ENCODE measurements at regions not wholly inside any gene's neighbourhood (a gene's known extent, or its start where the extent isn't known, plus 50 kb on each side); places are given as distances from the start of the nearest gene placed in this dataset.

DNA sequence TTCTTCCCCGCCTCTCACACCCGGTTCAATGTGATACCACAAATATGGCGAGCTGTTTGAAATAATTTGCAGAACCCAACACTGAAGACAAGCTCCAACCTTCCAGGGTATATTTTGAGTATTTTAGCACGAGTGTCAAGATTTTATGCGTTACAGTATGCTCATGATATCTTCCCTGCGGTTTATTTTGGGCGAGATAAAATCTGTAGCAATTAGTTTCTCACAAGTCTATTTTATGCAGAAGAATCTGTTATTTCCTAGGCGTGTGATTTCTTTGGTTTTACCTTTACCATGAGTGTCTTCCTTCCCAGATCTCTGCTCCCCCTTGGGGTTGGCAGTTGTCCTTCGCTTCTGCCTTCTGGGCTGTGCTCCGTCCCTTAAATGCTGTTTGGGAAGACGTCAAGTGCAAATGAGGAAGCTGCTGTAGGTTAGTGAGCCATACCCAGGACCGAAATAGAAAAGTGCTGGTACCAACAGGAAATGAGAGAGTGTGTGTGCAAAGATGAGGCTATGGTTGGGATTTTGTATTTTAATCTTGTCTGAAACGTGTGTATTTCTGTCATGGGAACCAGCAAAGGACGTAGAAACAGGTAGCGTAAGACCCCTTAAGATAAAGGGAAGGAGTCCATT, 299.8 kb downstream of the KLF6 start:
- no peak for DNase-seq (ENCODE audit: low spot score in 2 of 2)
- no peak for ATAC-seq
- Mint-ChIP-seq H3K36me3 (peaks cover 0 to 4% of the 10 kb centered on the region in 2 donors), H3K9me3 (peaks cover 4 to 17% of the 10 kb centered on the region in 2 donors), H3K27ac (no peak overlapping the region)

- peaks cover 4 to 17% of the 10 kb centered on the region in 2 donors for H3K9me3 Mint-ChIP-seq
- peaks cover 3 to 4% of the 10 kb centered on the region in 2 donors for H3K36me3 Mint-ChIP-seq
- no peak for DNase-seq (ENCODE audit: low spot score in 2 of 2)
- ATAC-seq = no peak
- H3K27ac Mint-ChIP-seq = peak overlapping the region in 1 of 2 donors; percentile 9
Measured at GRCh38 chr10:3484306-3485056, 300.5 kb downstream of the KLF6 start.

DNA sequence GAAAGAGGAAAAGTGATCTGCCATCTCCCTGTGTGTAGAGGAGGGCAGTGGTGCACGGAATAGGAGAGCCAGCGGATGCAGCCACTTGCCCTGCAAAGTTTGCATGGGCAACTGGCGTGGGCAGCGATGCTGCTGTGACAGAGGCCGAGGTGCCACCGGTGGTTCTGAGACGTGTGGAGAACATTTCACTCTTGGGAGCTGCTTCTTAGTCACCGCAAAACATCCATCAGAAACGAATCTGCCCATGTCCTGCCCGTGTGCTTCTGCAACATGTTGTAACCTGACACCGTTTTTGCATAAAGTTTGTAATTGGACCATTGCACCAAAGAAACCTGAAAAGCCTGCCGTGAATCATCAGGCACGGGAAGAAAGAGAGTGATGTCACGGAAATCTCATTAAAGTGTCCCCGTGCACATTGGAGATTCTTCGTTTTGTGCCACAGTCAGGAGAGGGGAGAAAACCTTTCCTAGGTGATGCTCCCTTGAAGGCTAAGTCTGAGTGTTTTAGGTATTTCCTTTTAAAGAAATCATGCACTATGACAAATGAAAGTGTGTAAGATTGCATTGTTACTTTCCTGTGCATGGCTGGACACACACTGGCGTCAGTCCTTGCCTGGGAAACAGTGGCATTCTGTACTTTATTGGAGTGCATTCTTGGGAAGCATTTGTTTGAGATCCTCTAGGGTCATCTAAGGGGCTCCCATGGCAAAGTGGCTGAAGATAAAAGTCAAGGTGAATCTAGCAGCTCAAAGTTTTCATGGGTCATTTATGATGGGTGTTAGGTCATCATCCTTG, 302.6 kb downstream of the KLF6 start:
- Mint-ChIP-seq H3K36me3 (peaks cover 0 to 5% of the 10 kb centered on the region in 2 donors), H3K9me3 (peaks cover 0 to 5% of the 10 kb centered on the region in 2 donors), H3K27ac (peak overlapping the region in 1 of 2 donors; percentile 15)
- DNase-seq (ENCODE audit: low spot score in 2 of 2) = no peak
- ATAC-seq = peak; percentile 73 to 76

GRCh38 chr10:3481496-3481895, 303.5 kb downstream of the KLF6 start:
- Mint-ChIP-seq H3K9me3 (peaks cover 0 to 3% of the 10 kb centered on the region in 2 donors), H3K36me3 (peaks cover 0 to 5% of the 10 kb centered on the region in 2 donors), H3K27ac (no peak overlapping the region)
- DNase-seq (ENCODE audit: low spot score in 2 of 2) = no peak
- ATAC-seq = no peak

DNA sequence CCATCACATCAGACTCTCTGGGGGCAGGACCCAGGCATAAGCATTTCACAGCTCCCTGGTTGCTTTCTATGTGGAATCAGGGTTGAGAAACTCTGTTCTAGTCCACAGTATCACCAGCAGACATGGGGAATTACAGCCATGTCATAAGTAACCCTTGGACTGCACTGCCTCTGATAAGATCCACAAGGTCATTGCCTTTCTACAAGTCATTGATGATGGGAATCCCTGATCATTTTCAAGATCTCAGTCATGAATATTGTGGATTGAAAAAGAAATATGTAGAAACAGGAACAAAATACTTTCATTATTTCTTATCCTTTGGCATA, 304.1 kb downstream of the KLF6 start:
- H3K27ac Mint-ChIP-seq = no peak overlapping the region
- ATAC-seq = no peak

DNA sequence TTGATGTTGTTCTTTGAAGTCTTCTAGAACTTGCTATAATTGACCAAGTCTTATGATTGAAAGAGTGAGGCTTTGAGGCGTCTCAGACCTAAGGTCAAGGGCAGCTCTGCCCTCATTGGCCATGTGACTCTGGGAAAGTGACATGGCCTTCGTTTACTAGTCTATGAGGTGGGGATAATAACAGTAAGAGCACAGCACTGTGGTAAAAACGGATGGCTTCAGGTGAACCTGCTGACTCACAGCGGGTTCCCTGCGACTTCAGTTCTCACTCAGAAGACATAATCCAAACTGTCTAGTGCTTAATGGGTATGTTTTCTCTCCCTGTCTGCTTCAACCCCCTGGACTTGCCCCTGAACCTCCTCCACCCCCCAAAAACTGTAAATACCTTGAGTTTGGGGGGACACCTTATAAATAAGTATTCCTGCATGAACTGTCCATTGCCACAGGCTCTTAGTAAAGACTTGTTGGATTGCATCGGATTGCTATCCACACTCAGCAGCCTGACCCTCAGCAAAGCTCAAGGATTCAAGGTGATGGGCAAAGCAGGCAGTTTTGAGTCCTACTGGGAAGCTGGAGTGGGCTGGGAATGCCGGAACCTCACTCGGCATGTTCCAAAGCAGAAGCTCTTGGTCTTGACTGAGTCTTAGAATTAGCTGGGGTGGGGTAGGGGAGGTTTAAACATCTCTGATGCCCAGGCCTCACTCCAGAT, 304.6 kb downstream of the KLF6 start:
- H3K36me3 Mint-ChIP-seq = peaks cover 0 to 5% of the 10 kb centered on the region in 2 donors
- ATAC-seq (peak; percentile 28 to 51), DNase-seq (ENCODE audit: low spot score in 2 of 2) (no peak)
- H3K9me3 Mint-ChIP-seq = peaks cover 0 to 3% of the 10 kb centered on the region in 2 donors
- H3K27ac Mint-ChIP-seq = no peak overlapping the region

More for the DNA sequence above, 304.1 kb downstream of the KLF6 start:
- Mint-ChIP-seq H3K36me3 (peaks cover 0 to 5% of the 10 kb centered on the region in 2 donors), H3K9me3 (peaks cover 0 to 3% of the 10 kb centered on the region in 2 donors)
- DNase-seq (ENCODE audit: low spot score in 2 of 2) = no peak

DNA sequence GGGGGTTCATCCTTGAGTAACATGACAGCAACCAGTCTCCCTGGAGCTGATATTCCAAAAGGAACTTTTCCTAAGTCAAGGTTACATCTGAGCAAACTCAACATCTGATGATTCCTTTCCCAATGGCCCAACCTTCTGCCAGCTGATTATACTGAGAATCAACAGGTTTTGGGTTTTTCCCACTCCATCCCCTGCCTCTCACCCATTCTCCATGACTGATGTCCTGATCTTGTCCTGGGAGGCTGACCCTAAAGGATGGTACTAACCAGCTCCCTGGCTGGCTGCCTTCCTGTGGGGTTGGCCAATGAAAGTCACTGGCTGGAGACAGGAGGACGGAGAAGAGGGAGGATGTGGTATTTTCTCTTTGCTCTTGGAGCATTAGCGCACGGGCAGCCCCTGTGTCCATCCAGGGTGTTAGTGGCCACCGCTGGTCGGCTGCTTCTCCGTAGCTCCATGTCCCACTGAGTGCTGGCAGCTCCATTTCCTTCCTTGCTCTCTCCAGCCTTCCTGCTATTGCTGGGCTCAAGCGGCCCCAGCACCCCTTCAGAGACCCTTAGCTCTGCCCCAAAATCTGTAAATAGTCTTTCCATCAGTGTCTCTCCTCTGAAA, 306.2 kb upstream of the PITRM1 start:
- DNase-seq (ENCODE audit: low spot score in 2 of 2) = no peak
- Mint-ChIP-seq H3K9me3 (peaks cover 0 to 3% of the 10 kb centered on the region in 2 donors), H3K27ac (no peak overlapping the region), H3K36me3 (peaks cover 0 to 5% of the 10 kb centered on the region in 2 donors)
- no peak for ATAC-seq

DNA sequence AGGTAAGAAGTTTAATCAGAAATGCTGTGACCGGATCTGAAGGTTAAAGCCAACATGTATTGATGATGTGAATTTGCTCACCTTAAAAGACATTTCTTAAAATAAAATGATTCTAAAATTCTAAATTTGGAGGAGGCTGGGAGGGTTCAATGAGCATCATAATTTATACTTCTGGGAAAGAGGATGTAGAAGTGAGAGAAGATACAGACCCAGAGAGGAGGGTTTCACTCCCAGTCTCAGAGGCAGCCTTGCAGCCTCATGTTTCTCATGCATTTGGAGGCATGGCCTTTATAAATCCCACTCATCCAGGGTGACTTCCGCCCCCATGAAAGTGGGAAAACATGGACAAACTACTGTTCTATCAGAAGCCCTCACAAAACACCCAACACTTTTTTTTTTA, 305.6 kb upstream of the PITRM1 start:
- Mint-ChIP-seq H3K9me3 (peaks cover 0 to 3% of the 10 kb centered on the region in 2 donors), H3K27ac (no peak overlapping the region), H3K36me3 (peaks cover 0 to 5% of the 10 kb centered on the region in 2 donors)
- no peak for DNase-seq (ENCODE audit: low spot score in 2 of 2)
- no peak for ATAC-seq

DNA sequence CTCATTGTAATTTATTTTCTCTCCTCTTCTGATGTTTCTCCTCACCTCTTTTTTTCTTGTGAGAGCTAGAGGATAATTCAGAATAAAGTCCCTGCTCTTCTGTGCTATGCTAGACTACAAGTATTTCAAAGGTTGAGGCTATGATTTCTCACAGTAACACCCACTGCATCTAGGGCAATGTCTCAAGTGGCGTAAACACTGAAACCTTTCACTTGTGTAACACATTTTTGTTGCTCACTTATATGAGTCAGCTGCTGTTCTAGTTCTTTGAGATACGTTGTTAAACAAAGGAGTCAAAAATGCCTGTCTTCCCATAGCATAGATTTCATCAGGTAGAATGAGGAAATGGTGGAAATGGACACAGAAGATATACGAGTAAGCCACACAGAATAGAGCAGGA, 305.1 kb upstream of the PITRM1 start:
- peaks cover 0 to 3% of the 10 kb centered on the region in 2 donors for H3K9me3 Mint-ChIP-seq

DNA sequence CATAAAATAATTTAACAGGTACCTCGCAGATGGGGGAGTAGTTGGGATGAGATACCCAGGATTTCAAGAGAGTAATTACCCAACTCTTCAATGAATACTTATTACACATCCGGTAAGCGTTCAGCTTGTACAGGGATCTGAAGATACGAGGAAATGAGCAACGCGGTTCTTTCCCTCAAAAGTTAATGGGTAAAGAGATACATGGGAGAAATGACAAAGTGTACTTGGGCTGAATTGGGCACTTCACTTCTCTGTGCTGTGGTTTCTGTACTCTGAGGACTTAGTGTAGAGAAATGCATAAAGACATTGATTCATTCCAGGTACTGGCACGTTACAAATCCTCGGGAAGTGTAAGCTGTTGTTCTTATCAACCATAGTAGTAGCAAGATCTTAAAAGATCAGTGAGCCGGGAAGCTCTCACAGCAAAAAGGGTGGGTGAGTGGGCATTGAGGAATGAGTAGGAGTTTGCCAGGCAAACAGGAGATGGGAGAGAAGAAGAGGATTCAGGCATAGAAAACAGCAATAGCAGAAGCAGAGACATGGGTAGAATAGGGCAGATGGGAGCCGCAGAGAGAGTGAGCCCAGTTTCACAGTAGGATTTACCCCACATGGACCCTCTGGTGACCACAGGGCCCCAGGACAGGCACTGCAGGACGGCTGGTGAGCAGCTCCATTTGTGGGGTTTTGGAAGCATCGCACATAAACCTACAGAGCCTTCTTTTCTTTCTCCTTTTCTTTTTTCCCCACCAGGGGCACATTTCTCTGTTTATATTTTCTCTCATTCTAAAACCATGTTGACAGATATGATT, 304.3 kb upstream of the PITRM1 start:
- ATAC-seq = no peak
- no peak overlapping the region for H3K27ac Mint-ChIP-seq
- DNase-seq (ENCODE audit: low spot score in 2 of 2) = no peak
- peaks cover 0 to 3% of the 10 kb centered on the region in 2 donors for H3K9me3 Mint-ChIP-seq
- peaks cover 0 to 5% of the 10 kb centered on the region in 2 donors for H3K36me3 Mint-ChIP-seq

More for the DNA sequence above, 305.1 kb upstream of the PITRM1 start:
- ATAC-seq (peak; percentile 42 to 77), DNase-seq (ENCODE audit: low spot score in 2 of 2) (no peak)
- Mint-ChIP-seq H3K36me3 (peaks cover 0 to 5% of the 10 kb centered on the region in 2 donors), H3K27ac (no peak overlapping the region)

- H3K27ac Mint-ChIP-seq = no peak overlapping the region
- DNase-seq (ENCODE audit: low spot score in 2 of 2) = no peak
- peaks cover 0 to 5% of the 10 kb centered on the region in 2 donors for H3K36me3 Mint-ChIP-seq
- H3K9me3 Mint-ChIP-seq = peaks cover 0 to 3% of the 10 kb centered on the region in 2 donors
- ATAC-seq = no peak
Measured at GRCh38 chr10:3476186-3476585, 303.6 kb upstream of the PITRM1 start.

DNA sequence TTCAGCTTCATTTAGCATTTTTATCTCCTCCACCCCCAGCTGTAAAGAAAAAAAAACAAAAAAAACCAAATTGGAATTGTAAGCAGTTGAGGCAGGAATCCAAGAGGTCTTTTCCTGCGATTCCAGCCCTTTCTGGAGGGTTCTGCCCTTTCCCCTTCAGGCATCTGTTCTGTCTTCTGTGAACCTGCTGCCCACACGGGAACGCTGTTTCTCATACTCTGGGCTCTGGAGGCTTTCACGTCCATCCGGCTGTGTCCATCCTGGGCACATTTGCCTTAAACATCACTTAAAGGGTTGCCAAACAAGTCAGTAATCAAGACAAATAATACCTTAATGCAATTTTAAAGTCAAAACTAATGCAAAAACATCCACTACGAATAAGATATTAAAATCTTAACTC, 302.8 kb upstream of the PITRM1 start:
- Mint-ChIP-seq H3K27ac (no peak overlapping the region), H3K9me3 (peaks cover 0 to 3% of the 10 kb centered on the region in 2 donors), H3K36me3 (peaks cover 0 to 5% of the 10 kb centered on the region in 2 donors)
- no peak for DNase-seq (ENCODE audit: low spot score in 2 of 2)
- ATAC-seq = no peak

DNA sequence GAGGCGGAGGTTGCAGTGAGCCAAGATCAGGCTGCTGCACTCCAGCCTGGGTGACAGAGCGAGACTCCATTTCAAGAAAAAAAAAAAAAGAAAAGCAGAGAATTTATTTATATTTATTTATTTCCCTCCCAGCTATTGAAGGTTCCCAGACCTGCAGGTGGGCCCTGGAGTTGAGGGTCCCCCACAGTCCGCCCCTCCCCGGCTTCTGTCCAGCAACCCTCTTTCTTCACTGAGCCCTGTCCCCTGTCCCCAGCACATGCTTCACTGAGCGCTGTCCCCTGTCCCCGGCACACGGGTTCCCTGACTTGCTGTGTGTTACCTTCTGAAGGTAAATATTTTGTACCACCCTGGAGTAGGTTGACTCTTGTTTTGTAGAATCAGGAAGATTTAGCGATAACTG, 301.7 kb upstream of the PITRM1 start:
- ATAC-seq (no peak), DNase-seq (ENCODE audit: low spot score in 2 of 2) (no peak)
- Mint-ChIP-seq H3K27ac (peak overlapping the region in 1 of 2 donors; percentile 17), H3K36me3 (no peaks in the 10 kb centered on the region), H3K9me3 (peaks cover 0 to 3% of the 10 kb centered on the region in 2 donors)

GRCh38 chr10:3473271-3473670, 300.7 kb upstream of the PITRM1 start:
- ATAC-seq (no peak), DNase-seq (ENCODE audit: low spot score in 2 of 2) (no peak)
- Mint-ChIP-seq H3K36me3 (no peaks in the 10 kb centered on the region), H3K27ac (no peak overlapping the region), H3K9me3 (no peaks in the 10 kb centered on the region)

- DNase-seq (ENCODE audit: low spot score in 2 of 2) (no peak), ATAC-seq (no peak)
- H3K36me3 Mint-ChIP-seq = no peaks in the 10 kb centered on the region
- peak overlapping the region in 1 of 2 donors; percentile 56 for H3K27ac Mint-ChIP-seq
- H3K9me3 Mint-ChIP-seq = no peaks in the 10 kb centered on the region
Measured at GRCh38 chr10:3472287-3473051, 299.9 kb upstream of the PITRM1 start.
